D721Med (cell line): ENCODE measurements at regions not wholly inside any gene's neighbourhood (a gene's known extent, or its start where the extent isn't known, plus 50 kb on each side); places are given as distances from the start of the nearest gene placed in this dataset.

Experiments used
- DNase-seq: peaks from one replicate; pipeline ENCODE4 v3.0.0; 2011; ENCODE audit warnings: low spot score; ENCODE audit not compliant: insufficient read length
- FAIRE-seq: peaks from 2 replicates; lab custom pipeline; 2011; peaks lifted over from hg19 to GRCh38; lab: Jason Lieb, UNC
- CTCF ChIP-seq: IDR thresholded peaks from 2 replicates; pipeline ENCODE4 v1.5.1; 2012; ENCODE audit warnings: mild to moderate bottlenecking, control low read depth; ENCODE audit not compliant: insufficient read depth; ENCODE audit errors: missing control alignments

- DNase-seq (no peak), FAIRE-seq (no peak)
- TF ChIP-seq CTCF, result no peak
These were observed 183.7 kb downstream of the INO80D start for GRCh38 chr2:205902041-205902899.

GRCh38 chr2:205901491-205901890 lies 184.5 kb downstream of the INO80D start:
- no peak for TF ChIP-seq CTCF
- DNase-seq (no peak), FAIRE-seq (no peak)

- TF ChIP-seq CTCF, result no peak
- FAIRE-seq, result no peak
- DNase-seq, result no peak
These were observed 187.2 kb downstream of the INO80D start for GRCh38 chr2:205898744-205899143.

GRCh38 chr2:205895981-205896655 lies 189.9 kb downstream of the INO80D start:
- no peak for FAIRE-seq
- TF ChIP-seq CTCF, result no peak
- no peak for DNase-seq

- no peak for DNase-seq
- TF ChIP-seq CTCF, result no peak
- FAIRE-seq, result no peak
These were observed 193.2 kb downstream of the INO80D start for GRCh38 chr2:205892665-205893259.

- no peak for DNase-seq
- TF ChIP-seq CTCF, result no peak
- no peak for FAIRE-seq
These were observed 193.7 kb downstream of the INO80D start for GRCh38 chr2:205892251-205892655.
